ENCODE measurements at regions not wholly inside any gene's neighbourhood (a gene's known extent, or its start where the extent isn't known, plus 50 kb on each side); places are given as distances from the start of the nearest gene placed in this dataset.

DNA sequence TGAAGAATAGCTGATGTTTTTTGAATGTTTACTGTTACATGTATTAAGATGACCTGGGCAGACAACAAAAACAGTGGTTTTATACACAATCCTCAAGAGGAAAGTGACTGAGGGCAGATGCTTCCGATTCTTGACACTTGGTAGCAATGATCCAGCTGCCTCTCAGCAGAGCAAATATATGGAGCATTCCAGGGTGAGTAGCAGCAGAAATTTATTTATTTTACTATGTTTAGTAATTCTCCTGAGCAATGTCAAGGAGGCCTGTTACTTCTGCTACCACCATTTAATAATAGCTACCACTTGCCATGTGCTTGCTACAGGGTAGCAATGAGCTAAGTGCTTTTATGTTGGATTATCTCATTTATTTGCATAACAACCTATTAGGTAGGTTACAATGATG lies 69.1 kb upstream of the NR3C1 start:
- H3K4me1 ChIP-seq, result no peaks in the 10 kb centered on the region
- TF ChIP-seq, protein P1, sequence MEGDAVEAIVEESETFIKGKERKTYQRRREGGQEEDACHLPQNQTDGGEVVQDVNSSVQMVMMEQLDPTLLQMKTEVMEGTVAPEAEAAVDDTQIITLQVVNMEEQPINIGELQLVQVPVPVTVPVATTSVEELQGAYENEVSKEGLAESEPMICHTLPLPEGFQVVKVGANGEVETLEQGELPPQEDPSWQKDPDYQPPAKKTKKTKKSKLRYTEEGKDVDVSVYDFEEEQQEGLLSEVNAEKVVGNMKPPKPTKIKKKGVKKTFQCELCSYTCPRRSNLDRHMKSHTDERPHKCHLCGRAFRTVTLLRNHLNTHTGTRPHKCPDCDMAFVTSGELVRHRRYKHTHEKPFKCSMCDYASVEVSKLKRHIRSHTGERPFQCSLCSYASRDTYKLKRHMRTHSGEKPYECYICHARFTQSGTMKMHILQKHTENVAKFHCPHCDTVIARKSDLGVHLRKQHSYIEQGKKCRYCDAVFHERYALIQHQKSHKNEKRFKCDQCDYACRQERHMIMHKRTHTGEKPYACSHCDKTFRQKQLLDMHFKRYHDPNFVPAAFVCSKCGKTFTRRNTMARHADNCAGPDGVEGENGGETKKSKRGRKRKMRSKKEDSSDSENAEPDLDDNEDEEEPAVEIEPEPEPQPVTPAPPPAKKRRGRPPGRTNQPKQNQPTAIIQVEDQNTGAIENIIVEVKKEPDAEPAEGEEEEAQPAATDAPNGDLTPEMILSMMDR (IDR thresholded peaks at IDR 0.05 in 8 of 11, conservative IDR thresholded peaks at IDR 0.05 in 3 of 11), result no peak
- no peak for TF ChIP-seq POLR2AphosphoS5 (IDR thresholded peaks at IDR 0.05)
- no peaks in the 10 kb centered on the region for H3K27me3 ChIP-seq (replicated peaks in 1 of 7)
- no peaks in the 10 kb centered on the region for H3K36me3 ChIP-seq
- H3K9me3 ChIP-seq, result no peaks in the 10 kb centered on the region
- WGBS, 5 donors, result 96 to 100% (median 97%) methylated on average over 1 of the region's 1 CpG
- no peak overlapping the region for H3K4me3 ChIP-seq
- intact Hi-C loops (cut with DNase I; ENCODE audit: low total_unique reads), result no loop called here
- H3K27ac ChIP-seq, result no peak overlapping the region
- DNase-seq, result no peak

DNA sequence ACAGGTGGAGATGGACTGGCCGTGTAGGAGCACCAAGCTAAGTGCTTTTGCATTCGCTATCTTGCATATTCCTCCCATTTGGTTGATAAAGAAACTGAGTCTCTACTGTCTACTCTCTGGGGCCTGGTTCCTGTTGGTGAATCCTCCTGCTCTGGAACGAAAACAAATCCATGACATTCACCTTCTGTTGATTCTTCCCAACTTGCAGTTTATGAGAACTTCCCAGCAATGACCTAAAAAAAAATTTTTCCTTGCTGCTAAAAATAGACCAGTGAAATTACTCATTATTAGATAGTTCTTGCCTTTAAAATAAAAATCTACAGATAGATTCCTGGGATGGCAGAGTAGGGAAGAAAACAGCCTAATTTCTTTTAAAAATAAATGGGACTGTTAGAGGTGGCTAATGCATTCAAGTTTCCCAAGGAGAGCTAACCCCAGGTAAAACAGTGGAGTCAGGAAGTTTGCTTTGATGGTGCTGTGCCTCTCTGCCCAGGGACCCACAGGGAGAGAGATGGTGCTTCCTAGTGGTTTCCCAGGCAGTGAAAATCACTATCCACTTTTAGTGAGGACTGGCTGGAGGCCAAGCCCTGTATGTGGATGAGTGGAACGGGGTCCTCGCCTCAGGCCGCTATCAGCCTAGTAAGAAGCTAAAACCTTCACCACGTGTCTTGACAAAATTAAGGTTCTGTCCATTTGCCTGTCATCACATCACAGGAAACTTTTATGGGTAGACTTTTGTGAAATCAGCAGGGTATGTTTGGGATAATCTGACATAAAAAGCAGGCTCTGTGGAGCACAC lies 68.4 kb upstream of the NR3C1 start:
- no peak overlapping the region for H3K27ac ChIP-seq
- H3K4me1 ChIP-seq, result no peaks in the 10 kb centered on the region
- intact Hi-C loops (cut with DNase I; ENCODE audit: low total_unique reads), result no loop called here
- TF ChIP-seq POLR2AphosphoS5 (IDR thresholded peaks at IDR 0.05), result no peak
- no peak for TF ChIP-seq POLR2A (IDR thresholded peaks at IDR 0.05)
- TF ChIP-seq, protein P1 (IDR thresholded peaks at IDR 0.05 in 8 of 11, conservative IDR thresholded peaks at IDR 0.05 in 3 of 11), result no peak
- no peaks in the 10 kb centered on the region for H3K27me3 ChIP-seq (replicated peaks in 1 of 7)
- H3K36me3 ChIP-seq, result no peaks in the 10 kb centered on the region
- 90 to 97% (median 91%) methylated on average over 7 of the region's 7 CpGs for WGBS, 5 donors
- DNase-seq, result no peak
- H3K4me3 ChIP-seq, result no peak overlapping the region
- no peaks in the 10 kb centered on the region for H3K9me3 ChIP-seq

DNA sequence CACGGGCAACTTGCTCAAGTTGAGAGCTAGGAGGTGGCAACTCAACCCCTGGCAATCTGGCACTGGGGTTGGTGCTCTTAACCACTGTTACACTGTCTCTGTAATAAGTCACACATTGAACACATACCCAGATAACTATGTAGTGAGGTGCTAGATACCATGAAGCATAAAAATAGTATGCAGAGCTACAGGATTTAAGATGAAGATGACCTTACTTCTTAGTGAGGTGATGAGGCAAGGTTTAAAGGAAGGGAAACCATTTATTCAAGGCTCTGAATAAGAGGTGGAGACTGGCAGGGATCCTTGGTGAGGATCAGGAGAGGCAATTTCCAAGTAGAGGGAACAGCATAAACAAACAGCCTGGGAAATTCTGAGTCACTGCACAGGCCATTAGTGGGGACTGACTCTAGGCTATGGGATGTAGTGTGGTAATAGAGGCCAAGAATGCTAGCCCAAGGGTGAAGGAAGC lies 67.6 kb upstream of the NR3C1 start:
- Histone ChIP-seq H3K27me3 (replicated peaks in 1 of 7) (no peaks in the 10 kb centered on the region), H3K27ac (no peak overlapping the region), H3K4me1 (no peaks in the 10 kb centered on the region), H3K4me3 (no peak overlapping the region), H3K36me3 (no peaks in the 10 kb centered on the region), H3K9me3 (no peaks in the 10 kb centered on the region)
- no peak for DNase-seq
- 88 to 94% (median 89%) methylated on average over 1 of the region's 1 CpG for WGBS, 5 donors
- intact Hi-C loops (cut with DNase I; ENCODE audit: low total_unique reads), result no loop called here
- no peak for TF ChIP-seq POLR2A (IDR thresholded peaks at IDR 0.05)
- TF ChIP-seq, protein P1 (IDR thresholded peaks at IDR 0.05 in 8 of 11, conservative IDR thresholded peaks at IDR 0.05 in 3 of 11), result no peak
- TF ChIP-seq POLR2AphosphoS5 (IDR thresholded peaks at IDR 0.05), result no peak

DNA sequence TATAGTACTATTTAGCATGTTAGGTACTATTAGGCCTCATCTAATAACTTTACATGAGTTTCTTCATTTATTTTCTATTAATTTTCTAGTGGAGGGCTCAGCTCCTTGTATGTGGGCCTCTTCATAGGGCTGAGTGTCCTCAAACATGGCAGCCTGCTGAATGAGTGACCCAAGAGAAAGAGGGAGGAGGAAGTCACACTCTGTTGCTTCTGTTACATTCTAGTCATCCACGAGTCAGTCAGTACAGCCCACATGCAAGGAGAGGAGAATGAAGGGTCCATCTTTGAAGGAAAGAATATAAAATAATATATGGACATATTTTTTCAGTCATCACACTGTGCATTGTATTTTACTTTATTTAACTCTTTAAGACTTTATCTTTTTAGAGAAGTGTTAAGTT lies 66.6 kb upstream of the NR3C1 start:
- no peaks in the 10 kb centered on the region for H3K9me3 ChIP-seq
- no peak overlapping the region for H3K4me3 ChIP-seq
- DNase-seq, result no peak
- no peak overlapping the region for H3K27ac ChIP-seq
- H3K36me3 ChIP-seq, result no peaks in the 10 kb centered on the region
- no peaks in the 10 kb centered on the region for H3K27me3 ChIP-seq (replicated peaks in 1 of 7)
- H3K4me1 ChIP-seq, result no peaks in the 10 kb centered on the region
- intact Hi-C loops (cut with DNase I; ENCODE audit: low total_unique reads), result no loop called here
- WGBS, 5 donors, result 61 to 87% (median 78%) methylated on average over 1 of the region's 1 CpG
- TF ChIP-seq POLR2AphosphoS5 (IDR thresholded peaks at IDR 0.05) (no peak), POLR2A (IDR thresholded peaks at IDR 0.05) (no peak)
- TF ChIP-seq, protein P1 (IDR thresholded peaks at IDR 0.05 in 8 of 11, conservative IDR thresholded peaks at IDR 0.05 in 3 of 11), result no peak

All from spleen (tissue), 11 donors.